ENCODE measurements at regions not wholly inside any gene's neighbourhood (a gene's known extent, or its start where the extent isn't known, plus 50 kb on each side); places are given as distances from the start of the nearest gene placed in this dataset.

DNA sequence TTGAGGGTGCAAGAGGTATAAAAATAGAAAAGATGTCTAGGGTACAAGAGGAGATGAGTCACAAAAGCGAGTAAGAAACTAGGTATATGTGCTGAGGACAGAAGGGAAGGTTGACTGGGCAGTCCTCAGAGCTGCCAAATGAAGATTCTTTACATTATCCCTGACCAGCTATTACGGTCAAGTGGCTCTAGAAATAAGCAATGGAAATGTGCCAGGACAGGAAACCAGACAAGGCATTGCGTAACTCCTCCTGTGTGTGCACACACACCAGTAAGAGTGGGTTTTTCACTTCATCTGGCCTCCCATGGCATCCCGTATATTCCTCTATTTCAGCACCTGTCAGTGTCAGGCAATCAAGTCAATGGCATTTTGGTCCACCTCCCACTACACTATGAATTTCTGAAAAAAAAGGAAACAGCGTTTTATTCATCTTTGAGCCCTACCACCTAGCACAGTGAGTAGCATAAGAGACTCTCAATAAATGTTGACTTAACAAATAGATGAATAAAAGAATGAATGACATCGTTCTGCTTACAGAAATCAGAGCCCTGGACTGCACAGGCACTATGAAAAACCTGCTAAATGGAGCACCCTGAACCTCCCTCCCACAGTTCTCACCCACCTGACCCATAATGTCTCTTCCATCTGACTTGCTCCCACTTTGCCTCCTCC lies 62.6 kb upstream of the KLF3 start:
- Histone ChIP-seq H3K4me3 (no peak overlapping the region), H3K27ac (no peak overlapping the region)
- DNase-seq (ENCODE audit: low spot score) = no peak
- TF ChIP-seq CTCF (IDR thresholded peaks at IDR 0.05) = no peak

GRCh38 chr4:38601916-38602291 lies 62.1 kb upstream of the KLF3 start:
- no peak for TF ChIP-seq CTCF (IDR thresholded peaks at IDR 0.05)
- no peak for DNase-seq (ENCODE audit: low spot score)
- no peak overlapping the region for H3K4me3 ChIP-seq
- no peak overlapping the region for H3K27ac ChIP-seq

- DNase-seq (ENCODE audit: low spot score) = no peak
- no peak overlapping the region for H3K4me3 ChIP-seq
- no peak for TF ChIP-seq CTCF (IDR thresholded peaks at IDR 0.05)
Measured at GRCh38 chr4:38603652-38604051, 60.3 kb upstream of the KLF3 start.

DNA sequence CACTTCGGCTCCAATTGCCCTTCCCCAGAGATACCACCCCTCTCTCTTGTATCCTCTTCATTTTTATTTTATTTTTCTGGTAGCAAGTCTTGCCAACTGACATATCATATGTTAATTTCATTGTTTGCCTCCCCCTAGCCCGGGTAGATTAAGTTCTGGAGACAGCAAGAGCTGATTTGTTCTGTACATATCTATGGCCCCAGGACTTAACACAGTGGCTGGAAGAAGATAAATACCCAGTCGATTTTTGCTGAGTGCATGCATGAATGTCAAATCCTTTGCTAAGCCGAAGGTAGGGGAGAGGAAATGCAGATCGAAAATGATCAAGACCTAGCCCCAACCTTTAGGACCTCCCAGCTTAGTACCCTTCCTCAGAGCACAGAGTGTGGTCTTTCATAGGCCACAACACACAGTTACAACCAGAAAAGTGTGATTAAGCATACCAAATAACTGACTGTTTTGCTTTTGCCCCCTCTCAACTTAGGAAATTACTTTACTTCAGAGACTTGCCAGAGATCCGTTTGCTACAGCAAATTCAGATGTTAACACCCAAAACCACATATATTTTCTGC lies 58.7 kb upstream of the KLF3 start:
- no peak overlapping the region for H3K27ac ChIP-seq
- H3K4me3 ChIP-seq = no peak overlapping the region
- no peak for DNase-seq (ENCODE audit: low spot score)
- no peak for TF ChIP-seq CTCF (IDR thresholded peaks at IDR 0.05)

More at GRCh38 chr4:38603652-38604051, 60.3 kb upstream of the KLF3 start:
- H3K27ac ChIP-seq = no peak overlapping the region

DNA sequence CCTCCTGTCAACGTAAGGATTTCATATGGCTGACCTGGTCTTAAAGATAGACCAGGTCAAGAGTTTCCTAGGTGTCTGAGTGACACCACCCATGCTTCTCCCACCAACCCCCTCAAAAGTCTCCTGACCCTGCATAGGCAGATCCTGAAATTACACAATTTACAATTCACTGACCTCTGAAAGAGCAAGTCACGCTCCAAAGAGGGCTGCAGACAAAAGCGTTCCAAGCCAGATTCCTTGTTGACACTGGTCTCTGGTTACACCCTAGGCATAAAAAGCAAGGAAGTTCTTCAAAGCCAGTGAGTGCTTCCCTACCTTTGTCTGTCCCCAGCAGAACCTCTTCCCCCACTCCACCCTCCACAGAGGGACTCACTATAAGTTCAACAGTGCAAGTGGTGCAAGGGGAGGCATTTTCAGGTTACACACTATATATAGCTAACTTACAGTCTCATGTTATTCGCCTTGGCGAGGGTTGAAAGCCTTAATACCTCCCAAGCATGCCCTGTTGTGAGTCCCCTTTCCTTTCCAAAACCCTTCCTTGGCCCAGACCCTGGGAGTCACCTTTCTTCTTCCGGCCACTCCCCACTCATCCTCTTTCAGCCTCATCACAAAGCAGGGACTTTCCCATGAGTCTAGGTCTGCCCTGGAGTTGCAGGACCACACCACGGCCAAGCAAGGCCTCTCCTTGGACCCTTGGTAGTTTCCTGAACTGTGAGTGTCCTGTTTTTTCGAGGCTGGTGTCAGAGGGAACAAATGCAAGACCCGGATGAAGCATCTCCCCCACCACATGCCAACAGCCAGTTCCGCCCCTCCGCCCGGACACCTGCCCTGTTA lies 58.0 kb upstream of the KLF3 start:
- H3K27ac ChIP-seq = no peak overlapping the region
- no peak for TF ChIP-seq CTCF (IDR thresholded peaks at IDR 0.05)
- no peak for DNase-seq (ENCODE audit: low spot score)
- H3K4me3 ChIP-seq = no peak overlapping the region

GRCh38 chr4:38606587-38606905 lies 57.5 kb upstream of the KLF3 start:
- TF ChIP-seq CTCF (IDR thresholded peaks at IDR 0.05) = no peak
- Histone ChIP-seq H3K4me3 (no peak overlapping the region), H3K27ac (no peak overlapping the region)
- DNase-seq (ENCODE audit: low spot score) = no peak

Data from coronary artery (tissue), 2 donors.